OCI-LY3 (cell line): ENCODE measurements at regions not wholly inside any gene's neighbourhood (a gene's known extent, or its start where the extent isn't known, plus 50 kb on each side); places are given as distances from the start of the nearest gene placed in this dataset.

Experiments used
- EZH2phosphoT487 ChIP-seq: fragments of 200-600 bp; shearing (Covaris generic); IDR thresholded peaks from 2 replicates; pipeline ENCODE4 v1.6.1; 2018; ENCODE audit warnings: antibody characterized with exemption, mixed run types, low read depth
- TF ChIP-seq, protein P1 (sequence below): fragments of 200-600, 300-600 bp; sonication (generic); IDR thresholded peaks from 2 replicates; pipeline ENCODE4 v1.5.1; 2014; ENCODE audit warnings: antibody characterized with exemption, low read length, low read depth

GRCh38 chr6:1545654-1546053 lies 64.1 kb upstream of the FOXC1 start:
- TF ChIP-seq, protein P1, sequence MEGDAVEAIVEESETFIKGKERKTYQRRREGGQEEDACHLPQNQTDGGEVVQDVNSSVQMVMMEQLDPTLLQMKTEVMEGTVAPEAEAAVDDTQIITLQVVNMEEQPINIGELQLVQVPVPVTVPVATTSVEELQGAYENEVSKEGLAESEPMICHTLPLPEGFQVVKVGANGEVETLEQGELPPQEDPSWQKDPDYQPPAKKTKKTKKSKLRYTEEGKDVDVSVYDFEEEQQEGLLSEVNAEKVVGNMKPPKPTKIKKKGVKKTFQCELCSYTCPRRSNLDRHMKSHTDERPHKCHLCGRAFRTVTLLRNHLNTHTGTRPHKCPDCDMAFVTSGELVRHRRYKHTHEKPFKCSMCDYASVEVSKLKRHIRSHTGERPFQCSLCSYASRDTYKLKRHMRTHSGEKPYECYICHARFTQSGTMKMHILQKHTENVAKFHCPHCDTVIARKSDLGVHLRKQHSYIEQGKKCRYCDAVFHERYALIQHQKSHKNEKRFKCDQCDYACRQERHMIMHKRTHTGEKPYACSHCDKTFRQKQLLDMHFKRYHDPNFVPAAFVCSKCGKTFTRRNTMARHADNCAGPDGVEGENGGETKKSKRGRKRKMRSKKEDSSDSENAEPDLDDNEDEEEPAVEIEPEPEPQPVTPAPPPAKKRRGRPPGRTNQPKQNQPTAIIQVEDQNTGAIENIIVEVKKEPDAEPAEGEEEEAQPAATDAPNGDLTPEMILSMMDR: no peak
- no peak for TF ChIP-seq EZH2phosphoT487
